Heart right ventricle (tissue), 16 donors: ENCODE measurements at regions not wholly inside any gene's neighbourhood (a gene's known extent, or its start where the extent isn't known, plus 50 kb on each side); places are given as distances from the start of the nearest gene placed in this dataset.
A peak's percentile ranks its signal among the peaks of the same experiment; 100 is the strongest.

ENCODE experiments used
- ATAC-seq, 8 donors: fragments of 200-7000 bp; cut with Tn5 transposase; one replicate each; pipeline ENCODE4 v1.9.1; 2020; ENCODE audit warnings: mild to moderate bottlenecking in 8 of 8, moderate library complexity in 8 of 8, moderate number of reproducible peaks in 1 of 8
- DNase-seq, 2 donors: peaks; one replicate each; pipeline ENCODE4 v3.0.0-alpha.2; 2020
- H3K27ac ChIP-seq, 10 donors: fragments of 200-600 bp; sonication (generic) in 2 of 10; one replicate each; pipeline versions ENCODE4 v1.5.0 to v1.8.0; 2020 to 2022; ENCODE audit warnings: mild to moderate bottlenecking in 3 of 10
- H3K27me3 ChIP-seq, 7 donors: fragments of 200-600 bp; one replicate each; pipeline ENCODE4 v1.8.0; 2021 to 2022; ENCODE audit warnings: mild to moderate bottlenecking in 2 of 7
- H3K36me3 ChIP-seq, 9 donors: fragments of 200-600 bp; sonication (generic) in 1 of 9; one replicate each; pipeline versions ENCODE4 v1.5.0 to v1.8.0; 2020 to 2022; ENCODE audit warnings: mild to moderate bottlenecking in 2 of 9
- H3K4me1 ChIP-seq, 9 donors: fragments of 200-600 bp; sonication (generic) in 1 of 9; one replicate each; pipeline versions ENCODE4 v1.5.0 to v1.8.0; 2020 to 2022; ENCODE audit warnings: mild to moderate bottlenecking in 4 of 9
- H3K4me3 ChIP-seq, 10 donors: fragments of 200-600 bp; sonication (generic) in 2 of 10; one replicate each; pipeline versions ENCODE4 v1.5.0 to v1.8.0; 2020 to 2022; ENCODE audit warnings: mild to moderate bottlenecking in 7 of 10, moderate library complexity in 2 of 10
- H3K9me3 ChIP-seq, 11 donors: fragments of 200-600 bp in 10 of 11; sonication (generic) in 2 of 11; one replicate each; pipeline versions ENCODE4 v1.5.0 to v1.8.0; 2013 to 2022; ENCODE audit warnings: mild to moderate bottlenecking in 2 of 11, control low read depth in 1 of 11, moderate library complexity in 1 of 11
- CTCF ChIP-seq, 9 donors: fragments of 200-600 bp; sonication (generic) in 2 of 9; IDR thresholded peaks; one replicate each; pipeline versions ENCODE4 v1.5.0 to v1.8.0; 2021 to 2022; ENCODE audit warnings: antibody characterized with exemption in 9 of 9, mild to moderate bottlenecking in 5 of 9, moderate library complexity in 1 of 9
- WGBS, 2 donors: extraction: QIAGEN DNeasy Blood & Tissue Kit; methylation state at CpG; one replicate each; pipeline ENCODE4 v1.1.7; 2013; ENCODE audit warnings: inconsistent platforms in 1 of 2; 5-methylcytosine and 5-hydroxymethylcytosine counted together
- intact Hi-C, 10 donors: fragments of 100-400 bp; cut with DNase I; formaldehyde crosslinking; loops; one replicate each; pipeline versions ENCODE4 v1.11.1 to v1.14.2; 2022
- donor health status: Arrhythmogenic right ventricular cardiomyopathy.
- donor health status: ischemic (EF 13 %, LVEDD 7.1; RV severe dilation, severe dysfunction).
- donor health status: healthy with polysubstance abuse.
- donor health status: DM: no; HTN: yes; CAD: no.
- donor health status: DM: no; HTN: no; CAD: no.
- donor health status: ischemic (EF 25% LVEDD 6.9; RV normal size, moderate dysfunction).
- donor health status: ischemic (EF 25% LVEDD 5.7; RV mildly dilated, moderate dysfunction).
- donor health status: healthy.
- donor health status: DM: yes; HTN: yes; CAD: no.
- donor health status: Ischemic cardiomyopathy.
- donor health status: ischemic (EF 35%, LVEDD 5.7; RV mildly dilated, moderate dysfunction).
- donor health status: nonischemic (EF 11% LVEDD 7.7; RV severe dilation, severe dysfunction).
- donor health status: DM: yes; HTN: yes; CAD: no.
- donor health status: PGD.
- donor health status: ischemic (EF 29% LVEDD 5.4; RV normal size, mild dysfunction).
- donor health status: nonischemic (EF 23%, LVEDD 6.1; RV moderate dilation, normal function).

GRCh38 chr14:87067061-87067460 is 925.9 kb downstream of the GALC start:
- Histone ChIP-seq H3K4me1 (no peaks in the 10 kb centered on the region), H3K27ac (no peak overlapping the region), H3K36me3 (no peaks in the 10 kb centered on the region), H3K9me3 (no peaks in the 10 kb centered on the region), H3K27me3 (no peaks in the 10 kb centered on the region), H3K4me3 (no peak overlapping the region)
- WGBS, 2 donors: 54 to 55% methylated on average over 4 of the region's 4 CpGs
- intact Hi-C loops: no loop called here
- ATAC-seq (no peak), DNase-seq (no peak)
- TF ChIP-seq CTCF (IDR thresholded peaks at IDR 0.05): no peak

- 88% methylated on average over 2 of the region's 2 CpGs for WGBS, 2 donors
- Histone ChIP-seq H3K4me1 (no peaks in the 10 kb centered on the region), H3K36me3 (no peaks in the 10 kb centered on the region), H3K27me3 (no peaks in the 10 kb centered on the region), H3K4me3 (no peak overlapping the region), H3K27ac (no peak overlapping the region), H3K9me3 (no peaks in the 10 kb centered on the region)
- ATAC-seq (no peak), DNase-seq (no peak)
- intact Hi-C loops: no loop called here
- peak in 5 of 9 donors; percentile 7 to 37 (median 15) for TF ChIP-seq CTCF (IDR thresholded peaks at IDR 0.05)
These were observed 926.7 kb downstream of the GALC start for GRCh38 chr14:87066221-87066817.

GRCh38 chr14:87065366-87065765 is 927.6 kb downstream of the GALC start:
- H3K27me3 ChIP-seq: no peaks in the 10 kb centered on the region
- no peak for TF ChIP-seq CTCF (IDR thresholded peaks at IDR 0.05)
- no peak overlapping the region for H3K27ac ChIP-seq
- DNase-seq (no peak), ATAC-seq (no peak)
- H3K36me3 ChIP-seq: no peaks in the 10 kb centered on the region
- intact Hi-C loops: no loop called here
- no peaks in the 10 kb centered on the region for H3K4me1 ChIP-seq
- H3K9me3 ChIP-seq: no peaks in the 10 kb centered on the region
- H3K4me3 ChIP-seq: no peak overlapping the region
- WGBS, 2 donors: 90% methylated on average over 2 of the region's 2 CpGs

- no peak for ATAC-seq
- no peak for TF ChIP-seq CTCF (IDR thresholded peaks at IDR 0.05)
- WGBS, 2 donors: 78 to 80% methylated on average over 1 of the region's 1 CpG
These were observed 929.8 kb downstream of the GALC start for GRCh38 chr14:87063181-87063580.

More at GRCh38 chr14:87063181-87063580, 929.8 kb downstream of the GALC start:
- H3K4me1 ChIP-seq: no peaks in the 10 kb centered on the region
- no peaks in the 10 kb centered on the region for H3K27me3 ChIP-seq
- DNase-seq: no peak
- no peak overlapping the region for H3K27ac ChIP-seq
- no peaks in the 10 kb centered on the region for H3K9me3 ChIP-seq
- no peaks in the 10 kb centered on the region for H3K36me3 ChIP-seq
- intact Hi-C loops: no loop called here
- H3K4me3 ChIP-seq: no peak overlapping the region
